ENCODE measurements at regions not wholly inside any gene's neighbourhood (a gene's known extent, or its start where the extent isn't known, plus 50 kb on each side); places are given as distances from the start of the nearest gene placed in this dataset.

DNA sequence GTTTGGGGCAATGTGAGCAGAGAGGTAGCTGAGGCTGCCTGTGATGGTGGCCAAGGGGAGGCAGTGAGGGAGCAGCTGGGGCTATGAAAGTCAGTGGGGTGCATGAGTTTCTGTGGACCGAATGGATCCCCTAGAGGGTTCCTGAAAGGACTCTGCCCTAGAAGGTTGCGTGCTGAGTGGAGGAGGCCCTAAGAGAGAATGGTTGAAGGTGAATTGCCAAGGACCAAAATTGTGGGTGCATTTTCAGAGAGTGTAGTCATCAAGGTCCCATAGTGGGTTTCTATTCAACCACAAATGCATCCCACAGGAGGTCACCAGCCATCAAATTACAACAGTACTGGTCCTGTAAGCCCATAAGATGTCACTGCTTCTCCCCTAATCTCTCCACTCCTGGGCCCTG lies 298.3 kb downstream of the CDK5RAP2 start:
- H3K36me3 ChIP-seq (ENCODE audit: control insufficient read depth in 2 of 2, insufficient read depth in 2 of 2, low read length in 1 of 2), result no peaks in the 10 kb centered on the region
- no peak overlapping the region for H3K27ac ChIP-seq (ENCODE audit: low read depth in 2 of 2, low read length in 1 of 2)
- H3K9me3 ChIP-seq (ENCODE audit: control insufficient read depth in 2 of 2, insufficient read depth in 1 of 2, low read depth in 1 of 2, low read length in 1 of 2), result peaks cover 0 to 2% of the 10 kb centered on the region in 2 donors
- no peaks in the 10 kb centered on the region for H3K4me1 ChIP-seq (ENCODE audit: control insufficient read depth in 2 of 2, insufficient read depth in 2 of 2, low read length in 1 of 2)
- 78 to 79% methylated on average over 2 of the region's 2 CpGs for WGBS, 2 donors
- H3K4me3 ChIP-seq (ENCODE audit: low read depth in 1 of 2, low read length in 2 of 2), result no peak overlapping the region
- no peaks in the 10 kb centered on the region for H3K27me3 ChIP-seq (ENCODE audit: control insufficient read depth in 1 of 2, insufficient read depth in 2 of 2, low read length in 2 of 2)

- no peak overlapping the region for H3K27ac ChIP-seq (ENCODE audit: low read depth in 2 of 2, low read length in 1 of 2)
- H3K9me3 ChIP-seq (ENCODE audit: control insufficient read depth in 2 of 2, insufficient read depth in 1 of 2, low read depth in 1 of 2, low read length in 1 of 2), result no peaks in the 10 kb centered on the region
- H3K4me3 ChIP-seq (ENCODE audit: low read depth in 1 of 2, low read length in 2 of 2), result no peak overlapping the region
- no peaks in the 10 kb centered on the region for H3K4me1 ChIP-seq (ENCODE audit: control insufficient read depth in 2 of 2, insufficient read depth in 2 of 2, low read length in 1 of 2)
- H3K36me3 ChIP-seq (ENCODE audit: control insufficient read depth in 2 of 2, insufficient read depth in 2 of 2, low read length in 1 of 2), result no peaks in the 10 kb centered on the region
- H3K27me3 ChIP-seq (ENCODE audit: control insufficient read depth in 1 of 2, insufficient read depth in 2 of 2, low read length in 2 of 2), result no peaks in the 10 kb centered on the region
- 85 to 95% methylated on average over 1 of the region's 1 CpG for WGBS, 2 donors
These were observed 312.0 kb downstream of the CDK5RAP2 start for GRCh38 chr9:120267929-120268328.

DNA sequence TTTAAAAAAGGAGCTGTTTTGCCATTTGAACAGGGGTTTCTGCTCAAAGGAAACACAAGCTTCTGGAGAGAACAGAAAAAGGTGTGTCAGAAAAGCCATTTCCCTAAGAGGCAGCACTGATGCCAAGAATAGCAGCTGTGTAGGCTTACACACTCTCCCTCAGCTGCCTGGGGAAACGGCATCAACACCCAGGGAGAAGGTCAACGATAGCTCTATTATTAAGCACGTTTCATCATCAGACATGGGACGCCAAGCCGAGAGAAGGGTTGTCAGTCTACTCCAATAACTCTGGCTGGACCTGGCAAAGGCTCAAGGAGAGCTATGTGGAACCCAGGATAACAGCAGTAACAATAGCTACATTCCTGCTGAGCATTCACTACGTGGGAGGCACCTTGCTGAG lies 314.2 kb downstream of the CDK5RAP2 start:
- H3K9me3 ChIP-seq (ENCODE audit: control insufficient read depth in 2 of 2, insufficient read depth in 1 of 2, low read depth in 1 of 2, low read length in 1 of 2), result no peaks in the 10 kb centered on the region
- WGBS, 2 donors, result 48 to 55% methylated on average over 6 of the region's 6 CpGs
- no peaks in the 10 kb centered on the region for H3K27me3 ChIP-seq (ENCODE audit: control insufficient read depth in 1 of 2, insufficient read depth in 2 of 2, low read length in 2 of 2)
- H3K4me3 ChIP-seq (ENCODE audit: low read depth in 1 of 2, low read length in 2 of 2), result no peak overlapping the region
- no peaks in the 10 kb centered on the region for H3K4me1 ChIP-seq (ENCODE audit: control insufficient read depth in 2 of 2, insufficient read depth in 2 of 2, low read length in 1 of 2)
- no peak overlapping the region for H3K27ac ChIP-seq (ENCODE audit: low read depth in 2 of 2, low read length in 1 of 2)
- H3K36me3 ChIP-seq (ENCODE audit: control insufficient read depth in 2 of 2, insufficient read depth in 2 of 2, low read length in 1 of 2), result no peaks in the 10 kb centered on the region

DNA sequence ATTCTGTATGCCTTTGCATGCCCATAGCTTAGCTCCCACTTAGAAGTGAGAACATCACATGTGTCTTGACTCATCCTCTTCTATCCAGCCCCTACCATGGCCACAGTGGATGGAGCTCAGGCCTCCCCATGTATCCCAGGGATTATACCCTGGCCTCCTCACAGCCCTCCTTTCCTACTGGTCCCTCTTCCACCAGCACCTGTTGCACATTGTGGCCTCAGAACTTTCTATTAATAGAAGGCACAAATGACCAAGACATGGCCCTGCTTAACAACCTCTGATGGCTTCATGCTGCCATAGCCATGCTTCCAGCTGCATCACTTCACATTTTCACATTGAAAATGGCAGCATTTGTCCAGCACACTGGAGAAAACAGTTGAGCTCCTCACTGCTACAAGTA lies 315.4 kb downstream of the CDK5RAP2 start:
- Histone ChIP-seq H3K4me1 (ENCODE audit: control insufficient read depth in 2 of 2, insufficient read depth in 2 of 2, low read length in 1 of 2) (no peaks in the 10 kb centered on the region), H3K36me3 (ENCODE audit: control insufficient read depth in 2 of 2, insufficient read depth in 2 of 2, low read length in 1 of 2) (no peaks in the 10 kb centered on the region), H3K9me3 (ENCODE audit: control insufficient read depth in 2 of 2, insufficient read depth in 1 of 2, low read depth in 1 of 2, low read length in 1 of 2) (no peaks in the 10 kb centered on the region), H3K4me3 (ENCODE audit: low read depth in 1 of 2, low read length in 2 of 2) (no peak overlapping the region), H3K27ac (ENCODE audit: low read depth in 2 of 2, low read length in 1 of 2) (no peak overlapping the region), H3K27me3 (ENCODE audit: control insufficient read depth in 1 of 2, insufficient read depth in 2 of 2, low read length in 2 of 2) (no peaks in the 10 kb centered on the region)

DNA sequence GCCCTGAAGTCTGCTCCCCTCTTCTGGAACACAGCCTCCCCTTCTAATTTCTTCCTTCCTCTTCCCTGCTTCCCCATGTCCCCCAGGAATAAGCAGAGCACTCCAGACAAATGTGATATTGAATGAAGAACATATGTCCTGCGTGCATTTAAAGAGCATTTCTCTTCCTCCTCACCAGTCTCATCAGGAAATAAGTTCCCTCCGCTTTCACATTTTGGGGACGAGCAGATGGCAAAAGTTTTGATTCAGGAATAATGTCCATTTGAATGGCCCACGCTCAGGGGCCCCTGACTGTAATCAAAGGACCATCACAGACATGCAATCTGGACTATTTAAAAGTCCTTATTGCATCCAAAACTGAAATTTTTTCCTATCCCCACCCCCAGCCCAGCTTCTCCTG lies 316.1 kb downstream of the CDK5RAP2 start:
- Histone ChIP-seq H3K27ac (ENCODE audit: low read depth in 2 of 2, low read length in 1 of 2) (no peak overlapping the region), H3K27me3 (ENCODE audit: control insufficient read depth in 1 of 2, insufficient read depth in 2 of 2, low read length in 2 of 2) (no peaks in the 10 kb centered on the region), H3K9me3 (ENCODE audit: control insufficient read depth in 2 of 2, insufficient read depth in 1 of 2, low read depth in 1 of 2, low read length in 1 of 2) (no peaks in the 10 kb centered on the region), H3K4me1 (ENCODE audit: control insufficient read depth in 2 of 2, insufficient read depth in 2 of 2, low read length in 1 of 2) (no peaks in the 10 kb centered on the region), H3K4me3 (ENCODE audit: low read depth in 1 of 2, low read length in 2 of 2) (no peak overlapping the region), H3K36me3 (ENCODE audit: control insufficient read depth in 2 of 2, insufficient read depth in 2 of 2, low read length in 1 of 2) (no peaks in the 10 kb centered on the region)
- 74% methylated on average over 4 of the region's 4 CpGs for WGBS, 2 donors

DNA sequence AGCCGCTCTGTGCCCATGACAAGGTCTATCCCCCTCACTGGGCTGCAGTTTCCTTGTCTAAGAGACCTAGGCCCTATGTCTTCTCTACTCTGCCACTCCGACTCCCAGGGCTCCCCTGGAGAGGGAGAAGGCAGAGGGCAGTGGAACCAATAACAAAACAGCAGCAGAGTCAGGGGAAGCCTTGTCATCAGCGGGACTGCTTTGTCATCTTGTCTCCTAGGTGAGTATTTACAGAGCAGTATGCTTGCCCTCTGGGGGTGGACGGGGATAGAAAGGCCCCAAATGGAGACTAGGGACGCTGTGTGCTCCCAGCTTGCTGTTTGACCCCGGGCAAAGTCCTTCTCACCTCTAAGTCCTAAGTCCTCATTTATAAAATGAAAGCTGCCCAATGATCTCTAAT lies 318.5 kb downstream of the CDK5RAP2 start:
- H3K4me1 ChIP-seq (ENCODE audit: control insufficient read depth in 2 of 2, insufficient read depth in 2 of 2, low read length in 1 of 2), result no peaks in the 10 kb centered on the region
- no peaks in the 10 kb centered on the region for H3K27me3 ChIP-seq (ENCODE audit: control insufficient read depth in 1 of 2, insufficient read depth in 2 of 2, low read length in 2 of 2)
- no peaks in the 10 kb centered on the region for H3K9me3 ChIP-seq (ENCODE audit: control insufficient read depth in 2 of 2, insufficient read depth in 1 of 2, low read depth in 1 of 2, low read length in 1 of 2)
- H3K36me3 ChIP-seq (ENCODE audit: control insufficient read depth in 2 of 2, insufficient read depth in 2 of 2, low read length in 1 of 2), result no peaks in the 10 kb centered on the region
- WGBS, 2 donors, result 63 to 67% methylated on average over 6 of the region's 6 CpGs
- H3K4me3 ChIP-seq (ENCODE audit: low read depth in 1 of 2, low read length in 2 of 2), result no peak overlapping the region
- no peak overlapping the region for H3K27ac ChIP-seq (ENCODE audit: low read depth in 2 of 2, low read length in 1 of 2)

DNA sequence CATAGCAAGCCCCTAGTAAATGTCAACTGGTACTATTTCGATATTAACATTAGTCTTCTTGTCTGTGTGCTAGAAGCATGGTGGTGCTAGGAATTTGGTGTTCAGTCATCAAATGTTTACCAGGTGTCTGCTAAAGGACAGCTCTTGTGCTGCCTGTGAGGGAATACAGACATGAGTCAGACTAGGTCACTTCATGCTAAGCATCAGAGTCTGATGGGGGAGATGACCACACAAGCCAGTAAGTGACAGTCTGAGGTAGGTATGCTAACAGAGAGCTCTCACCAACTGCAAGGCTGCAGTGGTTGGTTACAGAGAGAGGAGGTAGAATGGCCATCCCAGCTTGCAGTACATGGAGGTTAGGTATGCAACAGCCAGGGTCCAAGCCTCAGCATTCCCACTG lies 320.9 kb downstream of the CDK5RAP2 start:
- H3K4me3 ChIP-seq (ENCODE audit: low read depth in 1 of 2, low read length in 2 of 2), result no peak overlapping the region
- H3K27me3 ChIP-seq (ENCODE audit: control insufficient read depth in 1 of 2, insufficient read depth in 2 of 2, low read length in 2 of 2), result peaks cover 0 to 4% of the 10 kb centered on the region in 2 donors
- H3K27ac ChIP-seq (ENCODE audit: low read depth in 2 of 2, low read length in 1 of 2), result no peak overlapping the region
- 74 to 91% methylated on average over 1 of the region's 1 CpG for WGBS, 2 donors
- no peaks in the 10 kb centered on the region for H3K36me3 ChIP-seq (ENCODE audit: control insufficient read depth in 2 of 2, insufficient read depth in 2 of 2, low read length in 1 of 2)
- no peaks in the 10 kb centered on the region for H3K9me3 ChIP-seq (ENCODE audit: control insufficient read depth in 2 of 2, insufficient read depth in 1 of 2, low read depth in 1 of 2, low read length in 1 of 2)
- H3K4me1 ChIP-seq (ENCODE audit: control insufficient read depth in 2 of 2, insufficient read depth in 2 of 2, low read length in 1 of 2), result no peaks in the 10 kb centered on the region

DNA sequence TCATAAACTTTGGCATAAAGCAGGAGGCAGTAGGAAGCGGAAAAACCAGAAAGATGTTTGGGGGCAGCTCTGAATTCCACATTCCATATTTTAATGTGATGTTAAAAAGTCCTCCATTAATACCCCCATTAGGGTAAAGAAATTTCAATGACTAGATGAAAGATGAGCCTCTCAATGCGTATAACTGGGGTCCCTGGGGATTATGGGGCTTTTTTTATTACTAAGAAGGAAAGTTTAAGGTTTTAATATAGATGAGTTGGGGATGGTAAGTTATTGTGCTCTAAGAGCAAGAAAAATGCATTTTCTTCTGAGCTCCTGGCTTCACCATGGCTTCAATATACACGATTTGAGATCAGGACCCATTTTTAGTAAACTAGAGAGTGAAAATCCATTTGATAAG lies 321.9 kb downstream of the CDK5RAP2 start:
- Histone ChIP-seq H3K27me3 (ENCODE audit: control insufficient read depth in 1 of 2, insufficient read depth in 2 of 2, low read length in 2 of 2) (peaks cover 0 to 4% of the 10 kb centered on the region in 2 donors), H3K4me1 (ENCODE audit: control insufficient read depth in 2 of 2, insufficient read depth in 2 of 2, low read length in 1 of 2) (no peaks in the 10 kb centered on the region), H3K27ac (ENCODE audit: low read depth in 2 of 2, low read length in 1 of 2) (no peak overlapping the region), H3K9me3 (ENCODE audit: control insufficient read depth in 2 of 2, insufficient read depth in 1 of 2, low read depth in 1 of 2, low read length in 1 of 2) (no peaks in the 10 kb centered on the region), H3K36me3 (ENCODE audit: control insufficient read depth in 2 of 2, insufficient read depth in 2 of 2, low read length in 1 of 2) (no peaks in the 10 kb centered on the region), H3K4me3 (ENCODE audit: low read depth in 1 of 2, low read length in 2 of 2) (no peak overlapping the region)
- 56 to 58% methylated on average over 3 of the region's 3 CpGs for WGBS, 2 donors

- no peak overlapping the region for H3K27ac ChIP-seq (ENCODE audit: low read depth in 2 of 2, low read length in 1 of 2)
- no peaks in the 10 kb centered on the region for H3K36me3 ChIP-seq (ENCODE audit: control insufficient read depth in 2 of 2, insufficient read depth in 2 of 2, low read length in 1 of 2)
- no peaks in the 10 kb centered on the region for H3K4me1 ChIP-seq (ENCODE audit: control insufficient read depth in 2 of 2, insufficient read depth in 2 of 2, low read length in 1 of 2)
- H3K4me3 ChIP-seq (ENCODE audit: low read depth in 1 of 2, low read length in 2 of 2), result no peak overlapping the region
- 62 to 72% methylated on average over 6 of the region's 6 CpGs for WGBS, 2 donors
- H3K27me3 ChIP-seq (ENCODE audit: control insufficient read depth in 1 of 2, insufficient read depth in 2 of 2, low read length in 2 of 2), result peaks cover 0 to 4% of the 10 kb centered on the region in 2 donors
- no peaks in the 10 kb centered on the region for H3K9me3 ChIP-seq (ENCODE audit: control insufficient read depth in 2 of 2, insufficient read depth in 1 of 2, low read depth in 1 of 2, low read length in 1 of 2)
These were observed 322.5 kb downstream of the CDK5RAP2 start for GRCh38 chr9:120257483-120257882.

DNA sequence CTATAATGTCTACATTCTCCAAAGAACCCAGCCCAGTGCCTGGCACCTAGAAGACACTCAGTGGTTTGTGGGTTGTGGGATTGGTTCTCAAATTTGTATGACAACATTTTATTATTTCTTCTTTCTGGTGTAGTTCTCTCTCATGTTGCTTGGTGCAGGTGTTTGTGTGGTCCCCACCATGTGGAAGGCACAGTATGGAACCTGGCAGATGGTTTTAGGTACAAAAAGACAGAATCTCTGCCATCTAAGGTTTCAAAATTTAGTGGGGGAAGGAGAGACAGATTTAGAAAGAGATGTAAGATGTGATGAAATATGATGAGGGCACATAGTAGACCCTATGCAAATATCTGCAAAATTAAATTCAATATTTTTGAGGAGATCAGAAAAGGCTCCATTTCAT lies 323.8 kb downstream of the CDK5RAP2 start:
- no peaks in the 10 kb centered on the region for H3K9me3 ChIP-seq (ENCODE audit: control insufficient read depth in 2 of 2, insufficient read depth in 1 of 2, low read depth in 1 of 2, low read length in 1 of 2)

More for the DNA sequence above, 323.8 kb downstream of the CDK5RAP2 start:
- H3K27ac ChIP-seq (ENCODE audit: low read depth in 2 of 2, low read length in 1 of 2), result no peak overlapping the region
- no peaks in the 10 kb centered on the region for H3K36me3 ChIP-seq (ENCODE audit: control insufficient read depth in 2 of 2, insufficient read depth in 2 of 2, low read length in 1 of 2)
- peaks cover 0 to 4% of the 10 kb centered on the region in 2 donors for H3K27me3 ChIP-seq (ENCODE audit: control insufficient read depth in 1 of 2, insufficient read depth in 2 of 2, low read length in 2 of 2)
- no peaks in the 10 kb centered on the region for H3K4me1 ChIP-seq (ENCODE audit: control insufficient read depth in 2 of 2, insufficient read depth in 2 of 2, low read length in 1 of 2)
- no peak overlapping the region for H3K4me3 ChIP-seq (ENCODE audit: low read depth in 1 of 2, low read length in 2 of 2)
